GM19452 (cell line): ENCODE measurements at regions not wholly inside any gene's neighbourhood (a gene's known extent, or its start where the extent isn't known, plus 50 kb on each side); places are given as distances from the start of the nearest gene placed in this dataset.

Source experiments
- ATAC-seq: cut with Tn5 transposase; IDR thresholded peaks from one replicate; pipeline ENCODE4 v1.9.1; 2021; ENCODE audit not compliant: unreplicated experiment

DNA sequence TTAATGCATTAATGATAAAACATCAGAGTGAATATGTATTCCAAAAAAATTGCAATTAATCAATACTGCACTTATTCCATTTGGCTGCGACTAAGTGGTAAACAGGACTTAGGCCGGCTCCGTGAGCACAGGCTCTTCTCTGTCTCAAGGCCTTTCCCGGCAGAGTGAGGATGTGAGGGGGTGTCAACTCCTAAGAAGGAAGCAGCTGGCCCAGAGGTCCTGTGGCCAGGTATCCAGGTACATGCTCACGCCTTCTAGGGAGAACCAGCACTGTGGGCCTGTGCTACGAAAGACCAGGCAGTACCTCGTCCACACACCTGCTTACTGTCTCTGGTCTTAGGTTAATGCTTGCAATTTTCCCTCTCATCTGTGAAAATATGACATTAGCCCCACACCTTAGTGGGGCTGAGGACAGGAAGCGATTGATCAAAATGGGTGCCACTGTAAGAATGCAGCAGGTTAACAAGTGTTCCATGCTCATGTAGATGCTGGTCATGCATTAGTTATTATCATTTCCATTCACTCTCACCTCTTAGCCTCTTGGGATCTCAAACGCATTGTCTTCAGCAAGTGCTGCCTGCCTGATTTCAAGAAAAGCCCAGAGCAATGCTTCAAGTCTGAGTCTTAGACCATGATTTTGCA lies 175.3 kb downstream of the ABHD5 start:
- no peak for ATAC-seq

DNA sequence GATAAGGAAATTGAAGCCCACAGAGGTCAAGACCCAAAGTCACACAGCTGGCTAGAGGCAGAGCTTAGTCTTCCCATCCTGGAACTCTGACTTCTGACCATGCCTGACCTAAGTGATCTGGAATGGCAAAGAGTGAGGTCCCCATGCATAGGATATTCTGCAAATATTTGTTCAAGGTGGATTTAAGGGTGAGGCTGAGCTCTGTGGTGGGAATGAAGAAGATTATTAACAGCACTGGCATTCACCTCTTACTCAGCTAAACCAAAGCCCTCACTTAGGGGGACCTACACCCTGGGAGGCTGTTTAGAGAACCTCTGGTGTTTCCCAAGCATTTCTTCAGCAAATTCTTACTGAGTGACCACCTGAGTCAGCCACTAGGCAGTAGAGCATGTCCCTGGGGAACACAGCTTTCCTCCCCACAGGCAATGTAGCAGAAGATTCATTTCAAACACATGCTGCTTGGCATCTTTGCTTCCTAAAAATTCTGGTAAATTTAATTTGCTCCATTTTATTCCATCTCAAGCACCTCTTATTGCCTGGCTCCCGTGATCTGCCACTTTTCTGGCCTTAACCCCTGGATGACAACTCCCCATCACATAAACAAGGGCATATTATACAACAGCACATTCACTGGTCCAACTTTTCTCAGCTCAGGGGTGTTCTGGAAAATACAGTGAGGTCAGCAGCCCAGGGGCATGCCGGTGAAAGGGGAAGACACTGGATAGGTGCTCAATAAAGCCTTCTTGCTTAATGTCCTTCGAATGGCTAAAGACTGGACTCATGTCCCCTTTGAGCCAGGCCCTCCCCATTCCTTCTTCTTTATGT lies 176.0 kb downstream of the ABHD5 start:
- ATAC-seq: no peak

DNA sequence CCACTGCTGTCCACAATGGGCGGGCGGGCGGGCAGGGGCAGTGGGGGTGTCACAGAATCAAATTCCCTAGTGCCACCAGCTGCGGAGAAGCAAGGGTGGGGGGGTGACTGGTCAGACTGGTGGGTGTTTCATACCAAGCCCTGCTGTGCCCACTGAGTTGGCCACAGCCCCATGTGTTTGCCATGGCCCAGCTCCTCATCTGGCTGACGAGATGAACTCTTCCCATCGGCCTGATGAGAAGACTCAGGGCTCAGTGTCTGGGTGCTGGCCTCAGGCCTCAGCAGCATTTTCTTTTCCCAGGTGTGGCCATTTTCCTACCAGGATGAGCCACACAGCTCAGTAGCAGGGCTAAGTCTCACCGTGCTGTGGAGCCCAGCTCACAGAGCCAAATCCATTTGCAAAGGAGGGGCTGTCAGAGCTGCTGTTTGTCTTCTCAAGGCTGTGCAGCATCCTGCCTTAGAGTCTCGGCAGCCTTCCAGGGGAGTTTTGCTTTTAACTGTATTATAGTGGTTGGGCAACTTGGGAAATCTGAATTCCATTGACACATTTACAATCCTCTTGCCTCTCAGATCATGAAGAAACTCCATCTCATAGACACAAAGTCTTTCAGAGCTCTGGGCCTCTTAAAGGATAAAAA lies 176.8 kb downstream of the ABHD5 start:
- no peak for ATAC-seq

DNA sequence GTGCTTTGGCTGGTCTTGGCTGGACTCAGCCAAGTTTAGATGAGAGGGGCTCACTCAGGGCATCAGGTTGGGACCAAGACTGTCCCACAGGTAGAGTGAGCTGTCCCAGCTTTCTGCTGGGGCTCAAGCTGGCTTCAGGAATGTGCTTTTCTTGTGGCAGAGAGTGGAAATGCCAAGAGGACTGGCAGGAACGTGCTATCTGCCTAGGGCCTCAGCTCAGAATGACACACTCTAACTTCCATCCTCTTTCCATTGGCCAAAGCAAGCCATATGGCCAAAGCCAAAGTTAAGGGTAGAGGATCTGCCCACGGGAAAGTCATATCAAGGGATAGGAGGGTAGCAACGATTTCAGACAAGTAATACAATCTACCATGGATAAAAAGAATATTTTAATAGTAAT lies 178.8 kb downstream of the ABHD5 start:
- ATAC-seq: no peak

DNA sequence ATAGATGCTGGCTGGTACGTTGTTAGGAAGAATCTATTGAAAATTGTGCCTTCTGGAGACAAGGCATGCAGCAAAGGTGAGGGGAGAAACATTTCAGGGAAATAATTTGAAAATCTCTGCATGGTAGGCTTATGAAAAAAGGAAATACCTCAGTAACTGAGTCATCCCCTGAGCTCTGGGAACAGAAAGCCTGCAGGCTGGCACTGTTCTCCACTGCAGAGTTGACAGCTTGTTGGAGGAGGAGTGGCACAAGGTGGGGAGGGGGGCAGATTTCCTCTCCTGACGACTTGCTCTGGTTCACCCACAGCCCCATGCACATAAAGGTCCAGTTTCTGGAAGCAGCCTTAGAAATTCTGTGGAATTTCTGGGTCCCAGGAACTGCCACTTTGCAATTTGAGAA lies 179.4 kb downstream of the ABHD5 start:
- no peak for ATAC-seq

DNA sequence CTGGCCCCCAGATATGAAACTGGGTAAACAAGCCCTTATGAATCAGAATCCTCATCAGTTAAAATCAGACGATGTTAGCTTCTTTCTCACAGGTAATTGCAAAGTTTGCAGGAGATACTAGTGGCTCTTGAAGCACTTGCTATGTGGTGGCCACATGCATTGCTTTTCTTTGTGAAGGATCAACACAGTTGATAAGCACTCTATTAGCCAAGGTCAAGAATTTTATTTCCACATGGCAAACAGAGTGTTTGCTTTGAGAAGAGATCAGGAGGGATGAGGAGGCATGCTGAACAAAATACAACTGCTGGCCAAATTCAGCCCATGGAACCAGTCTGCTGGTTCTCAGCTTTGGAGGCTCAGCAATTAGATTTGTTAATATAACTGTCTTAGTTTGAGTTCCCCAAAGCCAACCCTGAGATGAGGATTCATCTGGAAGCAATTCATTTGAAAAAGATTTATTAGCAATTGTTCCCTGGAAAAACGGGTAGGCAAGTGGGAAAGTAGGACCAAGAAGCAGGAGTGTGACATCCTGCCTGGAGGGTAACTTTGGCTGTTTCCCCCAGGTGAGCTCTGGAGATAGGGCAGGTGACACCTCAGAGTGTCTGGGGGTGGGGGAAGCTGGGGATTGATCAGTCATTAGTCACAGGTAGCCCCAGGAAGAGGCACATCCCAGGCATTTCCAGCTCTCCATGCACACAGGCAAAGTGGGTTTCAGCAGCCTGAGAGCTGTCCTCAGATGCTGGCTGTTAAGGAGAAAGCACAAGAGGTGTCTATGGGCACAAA lies 180.3 kb downstream of the ABHD5 start:
- ATAC-seq: no peak

DNA sequence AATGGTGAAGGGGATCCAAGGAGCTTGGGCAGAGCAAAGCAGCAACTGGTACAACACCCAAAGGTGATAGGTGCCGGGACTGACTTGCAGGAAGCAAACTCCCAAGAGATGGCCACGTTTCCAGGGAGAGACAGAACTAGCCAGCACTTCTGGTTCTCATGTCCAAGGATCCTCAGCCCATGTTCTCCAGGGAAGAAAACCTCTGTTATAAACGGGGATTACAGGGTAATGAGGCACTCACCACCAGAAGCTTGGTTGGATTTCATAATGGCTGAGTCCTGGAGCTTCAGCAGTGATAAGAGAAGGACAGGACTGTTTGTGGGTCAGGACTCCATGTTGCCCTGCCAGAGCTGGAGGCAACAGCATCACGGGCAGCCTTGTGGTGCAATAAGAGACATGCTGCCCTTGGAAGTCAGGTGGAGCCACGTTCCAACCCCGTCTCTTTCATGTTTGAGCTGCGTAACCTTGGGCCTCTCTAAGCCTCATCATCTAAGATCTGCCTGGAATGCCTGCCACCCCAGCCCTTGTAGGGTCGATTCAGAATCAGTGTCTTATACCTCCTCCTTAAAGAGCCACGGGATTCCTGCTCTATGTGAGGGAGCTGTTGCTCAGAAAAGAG lies 181.0 kb downstream of the ABHD5 start:
- no peak for ATAC-seq

DNA sequence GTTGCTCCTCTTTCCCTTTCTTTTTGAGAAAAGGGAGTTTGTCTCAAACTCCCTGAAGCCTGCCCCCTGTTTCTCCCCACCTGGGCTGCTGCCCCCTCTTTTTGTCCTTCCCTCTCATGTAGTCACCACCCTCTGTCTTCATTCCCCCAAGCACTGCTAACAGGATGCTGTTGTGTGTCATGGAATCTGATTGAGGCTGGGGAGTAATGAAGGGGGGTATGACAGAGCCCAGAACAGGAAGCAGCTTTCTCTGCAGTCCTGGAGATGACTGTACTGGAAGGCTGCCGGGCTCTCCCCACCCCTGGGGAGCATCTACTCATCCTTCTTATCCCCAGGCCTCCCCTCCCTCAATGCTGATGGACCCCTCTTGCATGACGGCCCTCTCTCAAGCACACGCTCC lies 181.6 kb downstream of the ABHD5 start:
- no peak for ATAC-seq

DNA sequence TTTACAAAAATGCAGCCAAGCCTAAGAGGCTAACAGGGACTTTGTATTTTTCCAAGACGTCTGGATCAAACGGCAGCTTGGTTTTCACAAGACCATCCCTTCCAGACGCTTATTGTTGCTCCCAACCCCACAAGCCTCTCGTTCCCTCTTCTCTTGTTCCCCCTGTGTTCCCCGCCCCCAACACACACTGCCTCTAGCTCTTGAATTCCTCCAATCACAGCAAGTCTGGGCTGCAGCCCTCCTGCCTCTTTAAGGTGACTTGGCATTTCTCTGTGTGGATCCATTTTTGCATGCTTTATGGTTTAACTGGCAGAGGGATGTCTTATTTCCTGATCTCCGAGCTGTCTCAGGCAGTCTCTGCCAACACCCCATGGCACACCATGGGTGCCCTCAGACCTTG lies 182.2 kb downstream of the ABHD5 start:
- no peak for ATAC-seq

DNA sequence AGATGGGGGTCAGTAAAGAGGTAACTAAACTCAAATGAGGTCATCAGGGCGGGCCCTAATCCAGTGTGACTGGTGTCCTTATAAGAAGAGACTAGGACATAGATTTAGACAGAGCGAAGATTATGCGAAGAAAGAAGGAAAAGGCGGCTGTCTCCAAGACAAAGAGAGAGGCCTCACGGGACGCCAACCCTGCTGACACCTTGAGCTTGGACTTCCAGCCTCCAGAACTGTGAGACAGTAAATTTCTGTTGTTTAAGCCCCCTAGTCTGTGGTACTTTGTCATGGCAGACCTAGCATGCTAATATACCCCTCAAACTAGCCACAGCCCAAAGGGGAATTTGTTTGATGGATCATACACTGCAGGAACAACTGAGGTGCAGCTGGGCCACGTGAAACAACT lies 183.0 kb downstream of the ABHD5 start:
- ATAC-seq: no peak

DNA sequence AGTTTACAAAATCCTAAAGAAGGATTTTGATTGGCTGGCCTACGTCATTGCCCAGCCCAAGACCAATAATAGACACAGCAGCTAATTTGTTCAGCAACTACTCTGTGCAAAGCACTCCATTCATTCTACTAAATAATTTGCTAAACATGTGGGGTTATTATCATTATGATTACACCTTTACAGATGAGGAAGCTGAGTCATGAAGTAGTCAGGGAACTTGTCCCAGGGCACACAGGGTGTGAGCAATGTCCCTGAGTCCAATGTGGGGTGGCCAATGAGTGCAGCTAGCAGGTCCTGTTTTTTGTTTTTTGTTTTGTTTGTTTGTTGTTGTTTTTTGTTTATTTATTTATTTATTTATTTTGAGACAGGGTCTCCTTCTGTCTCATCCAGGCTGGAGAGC lies 183.6 kb downstream of the ABHD5 start:
- ATAC-seq: no peak

DNA sequence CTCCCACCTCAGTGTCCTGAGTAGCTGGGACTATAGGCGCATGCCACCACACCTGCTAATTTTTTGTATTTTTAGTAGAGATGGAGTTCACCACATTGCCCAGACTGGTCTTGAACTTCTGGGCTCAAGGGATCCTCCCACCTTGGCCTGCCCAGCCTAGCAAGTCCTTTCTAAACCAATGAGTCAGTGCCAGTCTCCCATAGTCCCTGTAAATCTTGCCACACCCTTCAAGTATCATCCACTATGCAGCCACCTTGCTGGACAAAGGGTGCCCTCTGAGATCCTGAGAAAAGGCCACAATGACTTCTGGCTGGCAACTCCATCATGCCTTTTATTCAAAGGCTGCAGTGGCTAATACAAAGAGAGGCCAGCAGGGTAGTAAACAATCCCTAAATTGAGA lies 184.0 kb downstream of the ABHD5 start:
- ATAC-seq: no peak

DNA sequence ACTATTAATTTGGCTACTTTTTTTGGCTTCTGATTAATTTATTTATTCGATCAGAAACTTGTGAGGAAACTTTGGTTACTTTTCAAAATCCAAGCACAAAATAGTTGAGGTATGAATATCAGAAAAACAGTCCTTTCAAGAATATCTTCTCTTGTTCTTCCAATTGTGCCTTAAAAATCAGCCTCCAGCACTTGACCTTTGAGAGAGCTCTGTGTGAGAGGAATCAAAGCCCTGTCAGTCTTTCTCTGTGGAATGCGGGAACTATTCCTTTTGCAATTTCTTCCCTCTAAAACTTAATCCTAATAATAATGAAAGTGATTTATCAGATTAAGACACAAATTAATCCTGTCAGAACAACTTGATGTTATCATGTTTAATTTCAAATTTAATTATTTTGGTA lies 185.9 kb downstream of the ABHD5 start:
- no peak for ATAC-seq

DNA sequence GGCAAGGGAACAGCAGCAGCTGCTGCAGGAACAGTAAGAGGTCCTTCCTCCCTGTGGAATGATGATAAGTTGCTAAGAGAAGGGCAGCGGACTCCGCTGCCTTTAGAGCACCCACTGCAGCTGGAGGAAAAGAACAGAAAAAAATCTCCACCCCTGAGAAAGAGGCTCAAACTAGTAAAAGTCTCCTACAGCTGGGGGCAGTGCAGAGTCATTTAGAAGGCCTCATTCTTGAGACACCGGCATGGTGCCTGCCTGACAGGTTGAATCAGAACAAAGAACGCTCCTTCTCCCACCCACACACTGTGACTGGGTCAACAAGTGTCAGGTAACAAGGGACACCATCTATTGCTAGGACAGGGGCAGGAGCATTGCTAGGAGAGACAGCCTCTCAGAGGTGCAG lies 188.4 kb downstream of the ABHD5 start:
- no peak for ATAC-seq

DNA sequence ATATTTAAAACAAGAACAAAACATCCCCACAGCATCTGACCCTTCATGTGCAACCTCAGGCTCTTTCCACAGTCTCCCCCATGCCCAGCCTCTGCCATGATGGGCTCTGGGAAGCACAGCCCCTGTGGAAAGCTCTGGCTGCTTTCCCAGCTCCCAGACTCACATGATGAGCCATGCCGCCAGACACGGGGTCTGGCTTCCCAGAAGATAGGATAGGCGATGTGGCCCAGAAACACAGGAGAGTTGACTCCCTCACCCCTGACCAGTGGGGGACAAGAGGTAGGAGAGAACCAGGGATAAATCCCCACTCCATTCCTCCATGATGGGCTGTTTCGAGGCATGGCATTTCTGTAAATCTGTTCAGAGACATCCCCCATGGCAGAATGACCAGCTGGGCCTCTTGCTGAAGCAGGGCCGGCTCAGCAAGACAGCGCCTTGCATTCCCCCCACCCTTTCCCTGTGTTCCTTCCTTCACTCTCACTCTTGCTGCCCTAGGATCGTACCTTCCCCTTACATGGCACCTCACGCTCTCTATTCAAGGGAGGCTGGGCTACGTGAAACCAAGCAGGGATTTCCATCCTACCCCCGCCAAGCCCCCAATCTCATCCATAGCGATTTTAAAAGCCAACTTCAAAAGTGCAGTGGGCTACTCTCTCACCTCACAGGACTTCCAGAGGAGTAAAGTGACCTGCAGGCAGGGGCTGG lies 192.4 kb downstream of the ABHD5 start:
- ATAC-seq: no peak

DNA sequence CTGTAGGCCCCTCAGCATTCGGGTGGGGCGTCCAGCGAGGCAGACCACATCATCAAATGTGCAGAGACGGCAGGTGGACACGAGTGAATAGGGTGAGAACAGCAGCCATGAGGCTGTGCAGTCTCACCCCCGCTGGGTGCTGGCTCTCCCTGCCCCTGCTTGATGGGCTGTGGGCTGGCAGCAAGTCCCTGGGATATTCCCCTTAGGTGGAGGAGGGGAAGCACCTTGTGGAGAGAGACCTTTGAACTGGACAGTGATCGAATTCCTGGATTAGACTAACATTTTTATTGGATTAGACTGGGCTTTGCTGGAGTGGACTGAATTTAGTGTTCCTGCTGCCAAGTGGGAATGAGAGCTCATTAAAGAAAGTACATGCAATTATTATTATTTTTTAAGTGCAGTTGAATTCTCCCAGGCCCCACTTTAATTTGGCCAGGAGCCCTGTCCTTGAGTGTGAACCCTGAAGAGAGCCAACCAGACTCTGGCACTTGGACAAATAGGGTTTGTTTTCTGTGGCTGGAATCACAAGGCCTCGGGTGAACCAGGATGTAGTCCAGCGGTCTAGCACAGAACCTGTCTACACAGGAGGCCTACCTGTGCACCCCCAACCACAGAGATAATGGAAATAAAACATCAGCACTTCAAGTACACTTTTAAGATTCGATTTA lies 193.1 kb downstream of the ABHD5 start:
- no peak for ATAC-seq

DNA sequence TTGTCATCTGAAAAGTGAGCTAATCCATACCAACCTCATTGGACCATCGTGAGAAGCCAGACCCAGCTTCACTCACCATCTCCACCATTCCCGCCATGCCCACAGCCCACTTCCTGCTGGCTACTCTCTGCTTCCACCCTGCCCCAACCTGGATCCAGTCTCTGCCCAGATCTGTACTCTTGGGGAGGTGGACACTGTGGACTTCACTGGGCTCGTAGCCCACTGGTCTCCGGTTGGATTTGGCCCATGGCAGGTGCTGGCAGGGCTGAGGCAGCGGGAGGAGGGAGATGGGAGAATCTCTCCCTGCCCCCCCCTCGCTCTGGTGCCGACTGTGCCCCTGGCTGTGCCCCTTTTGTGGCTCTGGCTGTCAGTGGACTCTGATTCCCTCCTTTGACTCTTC lies 193.8 kb downstream of the ABHD5 start:
- no peak for ATAC-seq

DNA sequence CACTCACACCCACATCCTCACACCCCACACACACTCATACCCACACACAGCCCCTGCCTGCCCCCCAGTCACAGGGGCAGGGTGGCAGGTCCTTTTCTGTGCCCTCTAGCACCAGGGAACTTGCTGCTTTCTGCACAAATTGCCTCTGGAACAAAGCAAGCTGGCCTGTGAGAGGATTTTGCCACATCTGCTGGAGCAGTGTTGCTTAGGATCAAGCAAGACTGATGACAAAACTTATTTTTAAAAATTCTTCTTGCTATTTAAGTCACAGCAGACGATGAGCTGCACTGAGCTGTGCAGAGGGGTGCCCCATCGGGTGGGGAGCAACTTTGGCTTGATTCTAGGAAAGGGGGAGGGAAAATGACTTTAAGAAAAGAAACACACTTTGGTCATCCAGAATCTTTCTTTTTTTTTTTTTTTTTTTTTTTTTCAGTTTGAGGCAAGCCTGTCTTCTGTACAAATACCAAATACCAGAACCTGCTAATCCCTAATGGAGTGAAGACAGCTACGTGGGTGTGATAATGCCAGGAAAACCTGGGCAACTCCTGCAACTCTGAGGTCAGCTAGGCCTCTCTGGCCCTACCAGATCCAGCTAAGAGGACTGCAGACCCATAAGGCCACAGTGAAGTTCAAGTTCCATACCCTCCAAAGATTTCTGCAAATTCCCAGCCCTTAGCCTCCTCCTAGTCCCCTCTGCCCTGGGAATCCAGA lies 195.3 kb downstream of the ABHD5 start:
- no peak for ATAC-seq

DNA sequence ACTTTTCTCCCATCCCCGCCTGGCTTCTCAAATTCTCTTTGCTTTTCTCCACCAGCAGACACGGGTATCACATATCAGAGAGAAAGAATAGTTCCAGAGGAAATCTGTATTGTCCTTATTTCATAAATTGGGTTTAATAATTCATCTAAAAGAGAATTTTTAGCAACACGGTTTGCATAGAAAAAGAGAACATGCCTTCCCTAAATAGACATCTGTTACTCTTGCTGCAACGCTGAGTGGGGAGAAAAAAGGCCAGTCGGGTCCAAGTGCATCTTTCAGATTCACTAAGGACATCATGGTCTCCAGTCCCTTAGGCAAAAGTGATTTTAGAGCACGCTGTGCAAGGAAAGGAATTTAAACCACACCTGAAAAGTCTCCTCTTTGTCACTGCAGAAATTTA lies 201.3 kb downstream of the ABHD5 start:
- ATAC-seq: no peak
